SH-SY5Y (cell line): ENCODE measurements at regions not wholly inside any gene's neighbourhood (a gene's known extent, or its start where the extent isn't known, plus 50 kb on each side); places are given as distances from the start of the nearest gene placed in this dataset.

Source experiments
- GATA2 ChIP-seq: IDR thresholded peaks from 2 replicates; pipeline ENCODE4 v1.6.1; 2011; ENCODE audit warnings: mild to moderate bottlenecking, low read depth, low read length
- GATA3 ChIP-seq: IDR thresholded peaks from 2 replicates; pipeline ENCODE4 v1.6.1; 2011; ENCODE audit warnings: low read depth, mild to moderate bottlenecking, low read length, moderate library complexity

GRCh38 chr2:204019572-204020501 is 83.3 kb downstream of the ICOS start:
- TF ChIP-seq GATA2 (no peak), GATA3 (no peak)
